Central memory CD8-positive, alpha-beta T cell (primary cell): ENCODE measurements at regions not wholly inside any gene's neighbourhood (a gene's known extent, or its start where the extent isn't known, plus 50 kb on each side); places are given as distances from the start of the nearest gene placed in this dataset.

Experiments
- ATAC-seq: fragments of 150-1000 bp; cut with Tn5 transposase; replicated peaks from 2 replicates; pipeline ENCODE4 v1.10.0; 2022; ENCODE audit warnings: mild to moderate bottlenecking, moderate FRiP score, moderate number of reproducible peaks; ENCODE audit not compliant: poor library complexity, severe bottlenecking; ENCODE audit errors: extremely low read depth
- DNase-seq, 2 donors: peaks; one replicate each; pipeline ENCODE4 v3.0.0; 2021; ENCODE audit warnings: low spot score in 2 of 2
- H3K27ac Mint-ChIP-seq: one replicate; pipeline ENCODE4 v1.8.0; 2022; ENCODE audit warnings: low read depth, mild to moderate bottlenecking, moderate library complexity, mixed read lengths
- H3K27me3 Mint-ChIP-seq: one replicate; pipeline ENCODE4 v1.8.0; 2022; ENCODE audit warnings: mixed read lengths
- H3K36me3 Mint-ChIP-seq: one replicate; pipeline ENCODE4 v1.8.0; 2022; ENCODE audit warnings: mild to moderate bottlenecking, moderate library complexity, mixed read lengths; ENCODE audit not compliant: insufficient read depth
- H3K4me1 Mint-ChIP-seq: one replicate; pipeline ENCODE4 v1.8.0; 2022; ENCODE audit warnings: mixed read lengths
- H3K4me3 Mint-ChIP-seq: one replicate; pipeline ENCODE4 v1.8.0; 2022; ENCODE audit warnings: mild to moderate bottlenecking, moderate library complexity, mixed read lengths
- H3K9me3 Mint-ChIP-seq: one replicate; pipeline ENCODE4 v1.8.0; 2022; ENCODE audit warnings: mixed read lengths

DNA sequence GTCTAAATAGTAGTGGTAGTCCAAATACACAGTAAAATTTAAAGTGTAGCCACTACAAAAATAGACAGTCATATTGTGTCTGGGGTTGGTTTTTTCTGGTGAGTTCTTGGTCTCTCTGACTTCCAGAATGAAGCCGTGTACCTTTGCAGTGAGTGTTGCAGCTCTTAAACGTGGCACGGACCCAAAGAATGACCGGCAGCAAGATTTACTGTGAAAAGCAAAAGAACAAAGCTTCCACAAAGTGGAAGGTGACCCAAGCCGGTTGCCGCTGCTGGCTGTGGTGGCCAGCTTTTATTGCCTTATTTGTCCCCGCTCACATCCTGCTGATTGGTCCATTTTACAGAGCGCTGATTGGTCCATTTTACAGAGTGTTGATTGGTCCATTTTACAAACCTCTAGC lies 188.7 kb downstream of the ZNF608 start:
- Mint-ChIP-seq H3K4me3 (no peak overlapping the region), H3K4me1 (no peaks in the 10 kb centered on the region), H3K36me3 (no peaks in the 10 kb centered on the region), H3K9me3 (peaks cover 5% of the 10 kb centered on the region), H3K27ac (no peak overlapping the region), H3K27me3 (no peaks in the 10 kb centered on the region)
- DNase-seq, result no peak
- ATAC-seq, result no peak

DNA sequence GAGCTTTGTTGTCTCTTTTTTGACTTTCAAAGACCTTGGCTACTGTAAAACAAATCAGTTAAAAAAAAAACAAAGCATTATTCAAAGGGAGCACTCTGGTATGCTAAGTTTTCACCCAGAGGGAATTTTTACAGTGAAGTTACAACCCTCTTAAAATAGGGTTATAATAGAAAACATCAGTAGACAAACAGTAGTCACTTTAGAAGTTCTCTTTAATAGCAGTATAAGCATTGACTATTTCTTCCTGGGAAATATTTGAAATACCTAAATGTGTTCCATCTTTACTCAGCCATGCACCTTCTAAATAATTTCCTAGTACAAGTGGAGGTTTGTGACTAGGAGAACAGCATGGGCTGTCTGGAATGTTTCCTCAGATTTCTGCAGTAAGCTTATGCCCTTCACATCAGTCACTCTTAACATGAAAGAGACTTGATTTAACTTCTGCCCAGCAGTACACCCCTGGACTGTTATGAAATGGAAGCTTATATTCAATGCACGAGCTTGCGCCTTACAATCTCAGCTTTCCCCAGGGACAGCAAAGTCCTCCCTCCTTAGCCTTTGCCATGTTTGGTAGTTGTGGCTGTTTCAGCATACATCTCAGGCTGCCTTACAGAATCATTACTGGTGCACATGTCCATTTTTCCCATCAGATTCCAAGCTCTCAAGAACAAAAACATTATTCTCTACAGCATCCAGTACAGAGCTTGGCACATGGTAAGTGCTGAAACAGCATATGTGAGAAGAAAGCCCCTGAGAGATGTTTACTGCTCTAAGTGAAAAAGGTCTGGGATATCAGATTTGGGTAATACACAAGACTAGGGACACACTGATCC lies 191.5 kb downstream of the ZNF608 start:
- no peaks in the 10 kb centered on the region for H3K4me1 Mint-ChIP-seq
- DNase-seq (no peak), ATAC-seq (no peak)
- no peaks in the 10 kb centered on the region for H3K27me3 Mint-ChIP-seq
- no peak overlapping the region for H3K4me3 Mint-ChIP-seq
- no peak overlapping the region for H3K27ac Mint-ChIP-seq
- H3K36me3 Mint-ChIP-seq, result no peaks in the 10 kb centered on the region
- peaks cover 5% of the 10 kb centered on the region for H3K9me3 Mint-ChIP-seq

DNA sequence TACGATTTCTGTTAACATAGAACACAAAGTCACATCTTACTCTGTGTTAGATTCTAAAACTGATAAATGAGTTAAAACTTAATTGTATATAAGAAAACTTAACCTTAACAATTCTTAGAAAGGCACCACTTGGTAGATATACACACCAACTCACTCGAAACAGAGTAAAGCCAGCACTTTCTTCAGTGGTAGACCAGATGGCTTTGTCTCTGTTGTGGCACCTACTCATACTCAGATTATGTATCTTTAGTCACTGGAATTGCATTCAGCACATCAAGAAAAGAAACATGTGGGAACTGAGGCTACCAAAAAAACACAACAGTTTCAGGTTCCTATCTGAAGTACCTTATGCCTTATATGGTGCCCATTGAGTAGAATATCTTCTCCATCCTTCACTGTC lies 192.5 kb downstream of the ZNF608 start:
- H3K4me3 Mint-ChIP-seq, result no peak overlapping the region
- H3K4me1 Mint-ChIP-seq, result no peaks in the 10 kb centered on the region
- no peaks in the 10 kb centered on the region for H3K36me3 Mint-ChIP-seq
- ATAC-seq (no peak), DNase-seq (no peak)
- H3K9me3 Mint-ChIP-seq, result peaks cover 5% of the 10 kb centered on the region
- H3K27me3 Mint-ChIP-seq, result no peaks in the 10 kb centered on the region
- no peak overlapping the region for H3K27ac Mint-ChIP-seq

DNA sequence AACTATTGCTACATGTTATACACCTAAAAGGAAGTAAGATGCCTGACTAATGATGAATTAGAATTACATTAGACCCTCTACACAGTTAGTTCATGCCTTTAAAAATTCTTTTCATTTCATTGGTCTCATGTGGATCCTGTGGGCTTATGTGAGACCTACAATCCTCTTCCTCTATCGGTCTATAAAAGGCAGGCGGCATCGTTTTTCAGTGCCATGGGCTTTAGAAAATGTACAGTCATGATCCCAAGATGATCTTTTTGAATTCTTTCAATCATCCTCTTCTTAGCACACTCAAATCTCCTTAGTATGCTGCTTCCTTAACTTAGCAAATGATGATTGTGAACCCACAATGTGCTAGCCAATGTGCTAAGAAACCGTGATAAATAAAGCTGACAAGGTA lies 193.9 kb downstream of the ZNF608 start:
- no peaks in the 10 kb centered on the region for H3K27me3 Mint-ChIP-seq
- no peaks in the 10 kb centered on the region for H3K36me3 Mint-ChIP-seq
- ATAC-seq, result no peak
- H3K27ac Mint-ChIP-seq, result no peak overlapping the region
- no peak overlapping the region for H3K4me3 Mint-ChIP-seq
- peaks cover 11% of the 10 kb centered on the region for H3K9me3 Mint-ChIP-seq
- no peaks in the 10 kb centered on the region for H3K4me1 Mint-ChIP-seq
- no peak for DNase-seq

DNA sequence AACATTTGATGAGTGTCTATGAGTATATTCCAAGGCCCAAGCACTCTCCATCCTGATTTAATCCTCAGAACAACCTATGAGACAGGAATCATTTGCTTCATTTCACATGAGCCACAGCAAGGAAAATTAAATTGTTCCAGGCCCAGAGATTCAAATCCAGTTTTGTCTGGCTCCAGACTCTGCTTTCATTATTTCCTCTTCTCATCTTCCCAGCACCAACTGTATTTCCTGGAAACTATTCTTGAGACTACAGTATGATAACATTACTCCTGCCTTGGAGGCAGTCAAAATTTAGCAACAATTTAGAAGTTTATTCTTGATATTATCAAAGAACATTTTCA lies 194.5 kb downstream of the ZNF608 start:
- no peak for DNase-seq
- Mint-ChIP-seq H3K36me3 (no peaks in the 10 kb centered on the region), H3K9me3 (peaks cover 11% of the 10 kb centered on the region), H3K4me1 (no peaks in the 10 kb centered on the region), H3K4me3 (no peak overlapping the region), H3K27ac (no peak overlapping the region), H3K27me3 (no peaks in the 10 kb centered on the region)
- no peak for ATAC-seq

DNA sequence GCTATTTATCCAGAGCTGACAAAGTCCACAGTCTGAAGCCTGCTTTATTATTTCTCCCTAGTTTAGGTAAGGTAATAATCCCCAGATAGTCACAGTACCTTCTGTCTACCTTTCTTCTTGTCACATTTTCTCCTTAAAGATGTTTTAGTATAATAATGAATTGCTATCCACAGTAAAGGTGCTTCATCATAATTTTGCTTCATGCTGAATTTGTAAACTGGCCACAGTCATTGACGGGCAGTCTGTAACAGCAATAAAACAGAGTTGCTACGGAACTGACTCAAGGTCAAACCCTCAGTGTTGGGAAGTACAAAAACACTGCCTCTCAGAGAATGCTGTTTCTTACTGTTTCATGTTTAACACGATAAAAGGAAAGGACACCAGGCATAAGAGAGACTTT lies 195.7 kb downstream of the ZNF608 start:
- peaks cover 5% of the 10 kb centered on the region for H3K9me3 Mint-ChIP-seq
- no peak for ATAC-seq
- H3K4me1 Mint-ChIP-seq, result no peaks in the 10 kb centered on the region
- H3K27me3 Mint-ChIP-seq, result no peaks in the 10 kb centered on the region
- H3K27ac Mint-ChIP-seq, result no peak overlapping the region
- H3K36me3 Mint-ChIP-seq, result no peaks in the 10 kb centered on the region
- no peak overlapping the region for H3K4me3 Mint-ChIP-seq
- DNase-seq, result no peak

DNA sequence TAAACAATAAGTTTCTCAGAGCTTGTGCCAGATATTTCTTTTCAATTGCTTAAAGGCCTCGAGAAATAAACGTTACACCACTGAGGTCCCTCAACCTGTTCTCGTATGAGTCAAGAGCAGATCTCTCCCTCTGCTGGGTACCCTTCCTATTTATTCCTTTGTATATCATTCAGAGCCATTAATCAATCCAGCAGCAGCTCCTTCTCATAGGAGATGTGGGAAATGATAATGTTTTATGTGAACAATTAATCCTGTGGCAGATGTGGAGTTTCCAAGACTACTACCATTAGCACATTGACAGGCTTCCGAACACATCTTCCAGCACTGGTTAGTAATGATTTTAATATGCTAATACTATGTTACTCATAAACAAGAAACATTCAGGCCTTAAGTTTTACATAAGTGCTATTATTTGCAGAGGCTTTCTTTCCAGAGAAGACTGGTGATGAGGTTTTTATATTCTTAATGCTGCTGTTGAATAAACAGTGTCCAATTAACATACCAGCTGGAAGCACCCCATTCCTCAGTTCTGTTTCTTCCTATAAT lies 196.5 kb downstream of the ZNF608 start:
- H3K27me3 Mint-ChIP-seq, result no peaks in the 10 kb centered on the region
- H3K27ac Mint-ChIP-seq, result no peak overlapping the region
- H3K36me3 Mint-ChIP-seq, result no peaks in the 10 kb centered on the region
- H3K4me1 Mint-ChIP-seq, result no peaks in the 10 kb centered on the region
- H3K9me3 Mint-ChIP-seq, result peaks cover 5% of the 10 kb centered on the region
- no peak for ATAC-seq
- H3K4me3 Mint-ChIP-seq, result no peak overlapping the region
- DNase-seq, result no peak

DNA sequence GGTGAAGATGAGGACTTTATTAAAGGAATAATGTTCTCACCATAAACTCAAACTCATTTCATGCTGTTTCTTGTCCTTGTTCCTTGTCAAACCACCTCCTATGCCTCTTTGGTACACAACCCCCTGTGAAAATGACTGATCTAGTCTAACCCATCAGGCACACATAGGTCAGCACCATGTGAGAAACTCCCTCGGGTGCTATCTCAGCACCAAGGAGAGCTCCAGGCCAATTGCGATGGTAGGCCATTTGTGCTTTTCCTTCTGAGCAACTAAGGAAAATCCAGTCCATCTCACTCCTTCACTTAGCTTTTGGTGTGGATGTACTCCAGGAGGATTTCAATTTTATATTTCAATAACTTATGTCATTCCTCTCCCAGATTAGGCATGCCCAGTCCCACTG lies 199.8 kb downstream of the ZNF608 start:
- DNase-seq (no peak), ATAC-seq (no peak)
- H3K9me3 Mint-ChIP-seq, result peaks cover 11% of the 10 kb centered on the region
- no peak overlapping the region for H3K4me3 Mint-ChIP-seq
- H3K27ac Mint-ChIP-seq, result no peak overlapping the region
- no peaks in the 10 kb centered on the region for H3K4me1 Mint-ChIP-seq
- H3K27me3 Mint-ChIP-seq, result no peaks in the 10 kb centered on the region
- H3K36me3 Mint-ChIP-seq, result no peaks in the 10 kb centered on the region

DNA sequence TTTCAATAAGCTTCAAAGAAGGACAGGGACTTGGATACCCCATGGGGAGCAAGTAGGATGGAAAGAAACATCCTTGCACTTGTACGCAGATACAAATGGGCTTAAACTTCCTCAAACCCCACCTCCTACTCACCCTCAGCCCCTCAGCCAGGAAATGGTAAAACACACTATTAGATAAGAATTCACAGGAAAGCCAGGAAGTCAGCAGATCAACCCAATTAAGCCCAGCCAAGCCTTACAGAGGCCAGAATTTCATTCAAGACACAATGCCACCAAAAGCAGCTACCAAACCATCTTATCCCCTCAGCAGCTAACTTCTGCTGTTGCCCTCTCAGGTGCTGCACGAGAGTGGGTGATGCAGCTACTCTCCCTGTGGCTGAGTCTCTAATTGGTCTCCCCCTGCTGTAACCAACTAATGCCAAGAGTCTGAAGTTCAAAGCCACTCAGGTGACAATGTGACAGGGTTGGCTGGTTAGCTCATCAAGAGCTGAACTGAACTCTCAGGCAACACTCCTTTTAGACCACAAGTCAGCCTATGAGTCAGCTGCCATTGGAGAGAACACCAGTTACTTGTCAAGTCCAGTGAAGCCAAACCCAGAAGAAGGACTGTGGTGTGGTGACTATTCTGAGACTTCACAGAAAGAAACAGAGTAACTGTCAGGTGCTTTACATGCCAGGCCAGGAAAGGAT lies 201.9 kb downstream of the ZNF608 start:
- DNase-seq, result no peak
- H3K4me1 Mint-ChIP-seq, result no peaks in the 10 kb centered on the region
- H3K27me3 Mint-ChIP-seq, result no peaks in the 10 kb centered on the region
- no peak overlapping the region for H3K4me3 Mint-ChIP-seq
- no peak for ATAC-seq
- no peaks in the 10 kb centered on the region for H3K36me3 Mint-ChIP-seq
- no peak overlapping the region for H3K27ac Mint-ChIP-seq
- H3K9me3 Mint-ChIP-seq, result peaks cover 16% of the 10 kb centered on the region

DNA sequence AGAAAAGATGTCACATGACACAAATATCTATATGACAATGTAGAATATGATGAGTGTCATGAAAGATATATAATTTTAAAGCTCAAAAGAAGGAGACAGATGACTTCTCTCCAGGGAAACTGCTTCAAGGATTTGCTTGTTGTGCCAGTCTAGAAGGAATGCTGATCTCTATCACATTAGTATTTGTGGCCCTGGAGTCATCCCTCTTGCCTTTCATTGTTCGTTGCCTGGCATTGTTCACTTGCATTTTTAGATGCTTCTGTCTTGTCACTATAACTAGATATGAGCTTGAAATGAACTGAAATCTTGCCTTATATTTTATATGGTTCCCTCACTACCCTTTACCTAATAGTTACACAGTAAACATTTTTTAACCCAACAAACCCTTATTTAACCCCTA lies 207.5 kb downstream of the ZNF608 start:
- Mint-ChIP-seq H3K36me3 (no peaks in the 10 kb centered on the region), H3K4me3 (no peak overlapping the region), H3K4me1 (no peaks in the 10 kb centered on the region), H3K27me3 (no peaks in the 10 kb centered on the region), H3K9me3 (peaks cover 16% of the 10 kb centered on the region), H3K27ac (no peak overlapping the region)
- DNase-seq (no peak), ATAC-seq (no peak)

DNA sequence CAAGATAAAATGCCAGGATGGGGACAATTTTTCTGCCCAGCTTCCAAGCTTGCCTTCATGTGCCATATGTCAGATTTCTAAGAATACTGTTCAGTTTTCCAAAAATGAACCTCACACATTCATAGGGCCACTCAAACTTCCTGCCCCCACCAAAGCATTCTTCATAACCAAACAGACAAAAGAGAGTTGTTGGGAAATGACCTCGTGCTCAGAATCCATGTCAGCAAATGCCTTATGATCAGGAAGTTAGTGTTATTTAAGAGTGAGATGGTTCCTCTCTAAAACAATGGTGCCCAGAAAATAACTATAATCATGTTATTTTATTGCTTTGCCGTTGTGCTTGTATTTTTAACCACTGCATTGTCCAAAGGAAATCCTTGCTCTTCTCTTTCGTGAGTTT lies 208.2 kb downstream of the ZNF608 start:
- H3K27me3 Mint-ChIP-seq, result no peaks in the 10 kb centered on the region
- DNase-seq, result no peak
- no peaks in the 10 kb centered on the region for H3K36me3 Mint-ChIP-seq
- ATAC-seq, result no peak
- peaks cover 16% of the 10 kb centered on the region for H3K9me3 Mint-ChIP-seq
- no peak overlapping the region for H3K27ac Mint-ChIP-seq
- H3K4me3 Mint-ChIP-seq, result no peak overlapping the region
- no peaks in the 10 kb centered on the region for H3K4me1 Mint-ChIP-seq

DNA sequence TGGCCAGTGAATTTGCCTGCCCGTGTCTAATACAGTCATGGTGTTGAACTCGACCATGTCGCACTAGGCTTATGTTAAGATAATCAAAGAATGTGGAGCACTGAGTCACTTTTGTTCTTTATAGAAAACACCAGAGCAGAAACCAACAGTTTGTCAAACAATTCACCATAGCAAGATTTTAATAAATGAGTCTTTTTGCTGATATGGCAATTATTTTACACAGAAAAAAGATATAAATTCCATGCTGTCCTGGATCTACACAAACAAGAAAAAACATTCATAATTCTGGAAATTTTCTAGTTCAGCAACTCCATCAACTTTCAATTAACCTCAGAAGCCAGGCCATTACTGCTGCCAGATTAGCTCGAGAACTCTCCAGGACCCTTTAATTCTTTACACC lies 208.9 kb downstream of the ZNF608 start:
- peaks cover 16% of the 10 kb centered on the region for H3K9me3 Mint-ChIP-seq
- no peaks in the 10 kb centered on the region for H3K27me3 Mint-ChIP-seq
- H3K4me3 Mint-ChIP-seq, result no peak overlapping the region
- H3K36me3 Mint-ChIP-seq, result no peaks in the 10 kb centered on the region
- H3K4me1 Mint-ChIP-seq, result no peaks in the 10 kb centered on the region
- no peak overlapping the region for H3K27ac Mint-ChIP-seq
- ATAC-seq (no peak), DNase-seq (no peak)

DNA sequence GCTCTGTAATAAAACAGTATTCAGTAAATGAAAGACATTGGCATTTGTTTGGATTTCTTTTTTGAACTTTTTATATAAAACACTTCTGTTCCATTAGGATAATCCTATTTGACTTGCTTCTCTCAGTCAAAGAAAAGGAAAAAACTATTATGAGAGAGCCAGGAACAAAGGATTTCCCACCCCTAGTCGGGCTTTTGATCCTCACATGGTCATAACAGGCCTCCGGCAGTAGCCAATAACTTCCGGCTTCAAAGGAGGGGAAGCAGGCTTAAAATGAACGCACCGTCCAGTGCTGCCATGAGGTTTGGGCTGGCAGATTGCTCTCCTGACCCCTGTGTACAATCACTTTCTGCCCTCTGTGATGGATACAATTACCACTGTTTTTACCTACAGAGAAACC lies 209.3 kb downstream of the ZNF608 start:
- Mint-ChIP-seq H3K36me3 (no peaks in the 10 kb centered on the region), H3K27me3 (no peaks in the 10 kb centered on the region), H3K4me1 (no peaks in the 10 kb centered on the region), H3K4me3 (no peak overlapping the region), H3K27ac (no peak overlapping the region), H3K9me3 (peaks cover 13% of the 10 kb centered on the region)
- DNase-seq (no peak), ATAC-seq (no peak)
